GM12864 (cell line): ENCODE measurements at regions not wholly inside any gene's neighbourhood (a gene's known extent, or its start where the extent isn't known, plus 50 kb on each side); places are given as distances from the start of the nearest gene placed in this dataset.

Source experiments
- DNase-seq: peaks from one replicate; pipeline ENCODE4 v3.0.0-alpha.2; 2011; ENCODE audit warnings: low read depth
- H3K4me3 ChIP-seq: 2 replicates; pipeline ENCODE4 v1.5.1; 2011; ENCODE audit warnings: mild to moderate bottlenecking, low read depth, low read length, control low read depth
- CTCF ChIP-seq: IDR thresholded peaks from 2 replicates; pipeline ENCODE4 v1.5.1; 2011; ENCODE audit warnings: low read depth, mild to moderate bottlenecking, moderate library complexity, low read length, control low read depth, inconsistent platforms; ENCODE audit errors: missing control alignments

- no peak for TF ChIP-seq CTCF
- no peak for DNase-seq
- no peak overlapping the region for H3K4me3 ChIP-seq
Observed at GRCh38 chr12:40505327-40505726, 186.9 kb upstream of the CNTN1 start.

GRCh38 chr12:40508421-40508820 is 183.8 kb upstream of the CNTN1 start:
- no peak overlapping the region for H3K4me3 ChIP-seq
- no peak for DNase-seq
- TF ChIP-seq CTCF = no peak

GRCh38 chr12:40511341-40511740 is 180.9 kb upstream of the CNTN1 start:
- no peak for TF ChIP-seq CTCF
- H3K4me3 ChIP-seq = no peak overlapping the region
- no peak for DNase-seq

- no peak for DNase-seq
- H3K4me3 ChIP-seq = no peak overlapping the region
- TF ChIP-seq CTCF = no peak
Observed at GRCh38 chr12:40515041-40515816, 177.0 kb upstream of the CNTN1 start.

- DNase-seq = no peak
- no peak for TF ChIP-seq CTCF
- H3K4me3 ChIP-seq = no peak overlapping the region
Observed at GRCh38 chr12:40522837-40523236, 169.4 kb upstream of the CNTN1 start.

GRCh38 chr12:40525054-40525453 is 167.2 kb upstream of the CNTN1 start:
- H3K4me3 ChIP-seq = no peak overlapping the region
- DNase-seq = no peak
- no peak for TF ChIP-seq CTCF

- TF ChIP-seq CTCF = no peak
- DNase-seq = no peak
- no peak overlapping the region for H3K4me3 ChIP-seq
Observed at GRCh38 chr12:40534828-40535227, 157.4 kb upstream of the CNTN1 start.
